ENCODE measurements at regions not wholly inside any gene's neighbourhood (a gene's known extent, or its start where the extent isn't known, plus 50 kb on each side); places are given as distances from the start of the nearest gene placed in this dataset.

DNA sequence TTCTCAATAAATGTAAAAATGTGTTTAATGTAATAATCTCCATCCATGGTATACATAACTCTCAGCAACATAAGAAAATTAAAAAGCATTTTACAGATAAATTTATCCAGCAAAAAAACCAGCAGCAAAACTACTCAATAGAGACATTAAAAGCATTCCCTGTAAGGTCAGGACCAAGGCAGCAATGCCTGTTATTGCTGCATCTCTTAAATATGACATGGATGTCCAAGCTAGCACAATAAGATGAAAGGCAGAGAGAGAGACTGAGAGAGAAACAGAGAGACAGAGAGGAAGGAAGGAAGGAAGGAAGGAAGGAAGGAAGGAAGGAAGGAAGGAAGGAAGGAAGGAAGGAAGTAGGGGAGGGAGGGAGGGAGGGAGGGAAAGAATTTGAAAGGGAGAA, 289.0 kb upstream of the PAPPA start:
- no peak for ATAC-seq (ENCODE audit: insufficient read depth, low read depth)
- Histone ChIP-seq H3K79me2 (ENCODE audit: insufficient read depth, low read length) (no peaks in the 10 kb centered on the region), H3K36me3 (ENCODE audit: insufficient read depth, low read length) (no peaks in the 10 kb centered on the region), H3K9me3 (ENCODE audit: insufficient read depth, low read length, severe bottlenecking) (no peaks in the 10 kb centered on the region), H4K20me1 (ENCODE audit: insufficient read depth, low read length) (no peaks in the 10 kb centered on the region), H2AFZ (ENCODE audit: low read depth, low read length) (no peak overlapping the region), H3K4me1 (ENCODE audit: insufficient read depth, low read length) (no peaks in the 10 kb centered on the region), H3K4me3 (ENCODE audit: low read depth in 1 of 2, low read length in 2 of 2) (no peak overlapping the region), H3K9ac (ENCODE audit: low read depth, low read length) (no peak overlapping the region), H3K27ac (ENCODE audit: low read length) (no peak overlapping the region), H3K4me2 (ENCODE audit: insufficient read depth, low read length) (no peak overlapping the region), H3K27me3 (ENCODE audit: insufficient read depth, low read length, poor library complexity) (no peaks in the 10 kb centered on the region)
- TF ChIP-seq, protein P1, sequence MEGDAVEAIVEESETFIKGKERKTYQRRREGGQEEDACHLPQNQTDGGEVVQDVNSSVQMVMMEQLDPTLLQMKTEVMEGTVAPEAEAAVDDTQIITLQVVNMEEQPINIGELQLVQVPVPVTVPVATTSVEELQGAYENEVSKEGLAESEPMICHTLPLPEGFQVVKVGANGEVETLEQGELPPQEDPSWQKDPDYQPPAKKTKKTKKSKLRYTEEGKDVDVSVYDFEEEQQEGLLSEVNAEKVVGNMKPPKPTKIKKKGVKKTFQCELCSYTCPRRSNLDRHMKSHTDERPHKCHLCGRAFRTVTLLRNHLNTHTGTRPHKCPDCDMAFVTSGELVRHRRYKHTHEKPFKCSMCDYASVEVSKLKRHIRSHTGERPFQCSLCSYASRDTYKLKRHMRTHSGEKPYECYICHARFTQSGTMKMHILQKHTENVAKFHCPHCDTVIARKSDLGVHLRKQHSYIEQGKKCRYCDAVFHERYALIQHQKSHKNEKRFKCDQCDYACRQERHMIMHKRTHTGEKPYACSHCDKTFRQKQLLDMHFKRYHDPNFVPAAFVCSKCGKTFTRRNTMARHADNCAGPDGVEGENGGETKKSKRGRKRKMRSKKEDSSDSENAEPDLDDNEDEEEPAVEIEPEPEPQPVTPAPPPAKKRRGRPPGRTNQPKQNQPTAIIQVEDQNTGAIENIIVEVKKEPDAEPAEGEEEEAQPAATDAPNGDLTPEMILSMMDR (IDR thresholded peaks at IDR 0.05; ENCODE audit: borderline replicate concordance, extremely low read depth, low read length, poor library complexity, severe bottlenecking), result no peak
- no peak for TF ChIP-seq EZH2 (IDR thresholded peaks at IDR 0.05; ENCODE audit: borderline replicate concordance, low read depth, low read length, severe bottlenecking)
- DNase-seq, result no peak

DNA sequence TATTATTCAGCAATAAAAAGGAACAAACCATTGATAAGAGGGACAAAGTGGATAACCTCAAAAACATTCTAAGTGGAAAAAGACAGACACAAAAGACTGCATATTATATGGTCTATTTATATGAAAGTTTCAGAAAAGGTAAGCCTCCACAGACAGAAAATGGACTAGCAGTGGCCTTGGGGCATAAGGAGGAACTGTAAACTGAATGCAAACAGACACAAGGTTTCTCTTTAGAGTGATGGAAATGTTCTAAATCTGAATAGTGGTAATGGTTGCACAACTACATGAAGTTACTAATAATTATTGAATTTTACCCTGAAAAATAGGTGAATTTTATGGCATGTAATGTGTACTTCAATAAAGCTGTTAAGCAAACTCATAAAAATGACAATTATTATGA, 286.3 kb upstream of the PAPPA start:
- ATAC-seq (ENCODE audit: insufficient read depth, low read depth) (no peak), DNase-seq (no peak)
- no peaks in the 10 kb centered on the region for H3K27me3 ChIP-seq (ENCODE audit: insufficient read depth, low read length, poor library complexity)
- no peaks in the 10 kb centered on the region for H3K79me2 ChIP-seq (ENCODE audit: insufficient read depth, low read length)
- no peaks in the 10 kb centered on the region for H4K20me1 ChIP-seq (ENCODE audit: insufficient read depth, low read length)
- no peak overlapping the region for H3K4me2 ChIP-seq (ENCODE audit: insufficient read depth, low read length)
- no peaks in the 10 kb centered on the region for H3K36me3 ChIP-seq (ENCODE audit: insufficient read depth, low read length)
- no peaks in the 10 kb centered on the region for H3K9me3 ChIP-seq (ENCODE audit: insufficient read depth, low read length, severe bottlenecking)
- no peak overlapping the region for H3K4me3 ChIP-seq (ENCODE audit: low read depth in 1 of 2, low read length in 2 of 2)
- no peak overlapping the region for H3K27ac ChIP-seq (ENCODE audit: low read length)
- no peak for TF ChIP-seq EZH2 (IDR thresholded peaks at IDR 0.05; ENCODE audit: borderline replicate concordance, low read depth, low read length, severe bottlenecking)
- no peaks in the 10 kb centered on the region for H3K4me1 ChIP-seq (ENCODE audit: insufficient read depth, low read length)
- no peak overlapping the region for H2AFZ ChIP-seq (ENCODE audit: low read depth, low read length)
- no peak overlapping the region for H3K9ac ChIP-seq (ENCODE audit: low read depth, low read length)

DNA sequence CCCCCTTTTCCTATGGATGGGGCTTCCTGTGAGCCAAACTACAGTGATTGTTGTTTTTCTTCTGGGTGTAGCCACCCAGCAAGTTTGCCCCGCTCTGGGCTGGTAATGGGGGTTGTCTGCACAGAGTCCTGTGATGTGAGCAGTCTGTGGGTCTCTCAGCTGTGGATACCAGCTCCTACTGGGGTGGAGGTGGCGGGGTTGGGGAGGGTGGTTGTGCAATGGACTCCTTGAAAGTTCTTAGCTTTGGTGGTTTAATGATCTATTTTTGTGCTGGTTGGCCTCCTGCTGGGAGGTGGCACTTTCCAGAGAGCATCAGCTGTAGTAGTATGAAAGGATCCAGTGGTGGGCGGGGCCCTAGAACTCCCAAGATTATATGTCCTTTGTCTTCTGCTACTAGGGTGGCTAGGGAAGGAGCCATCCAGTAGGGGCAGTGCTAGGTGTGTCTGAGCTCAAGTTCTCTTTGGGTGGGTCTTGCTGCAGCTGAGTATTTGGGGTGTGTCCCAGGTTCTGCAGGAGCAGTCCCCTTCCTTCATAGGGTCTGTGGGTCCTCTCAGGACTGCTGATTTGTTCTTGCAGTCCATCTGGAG, 275.6 kb upstream of the PAPPA start:
- no peaks in the 10 kb centered on the region for H4K20me1 ChIP-seq (ENCODE audit: insufficient read depth, low read length)
- no peak overlapping the region for H3K4me2 ChIP-seq (ENCODE audit: insufficient read depth, low read length)
- H3K79me2 ChIP-seq (ENCODE audit: insufficient read depth, low read length), result no peaks in the 10 kb centered on the region
- no peak for TF ChIP-seq EZH2 (IDR thresholded peaks at IDR 0.05; ENCODE audit: borderline replicate concordance, low read depth, low read length, severe bottlenecking)
- TF ChIP-seq, protein P1 (IDR thresholded peaks at IDR 0.05; ENCODE audit: borderline replicate concordance, extremely low read depth, low read length, poor library complexity, severe bottlenecking), result no peak
- no peak overlapping the region for H3K9ac ChIP-seq (ENCODE audit: low read depth, low read length)
- no peaks in the 10 kb centered on the region for H3K36me3 ChIP-seq (ENCODE audit: insufficient read depth, low read length)
- H3K27ac ChIP-seq (ENCODE audit: low read length), result no peak overlapping the region
- ATAC-seq (ENCODE audit: insufficient read depth, low read depth), result no peak
- no peaks in the 10 kb centered on the region for H3K4me1 ChIP-seq (ENCODE audit: insufficient read depth, low read length)
- DNase-seq, result no peak
- no peak overlapping the region for H3K4me3 ChIP-seq (ENCODE audit: low read depth in 1 of 2, low read length in 2 of 2)
- no peaks in the 10 kb centered on the region for H3K27me3 ChIP-seq (ENCODE audit: insufficient read depth, low read length, poor library complexity)
- no peak overlapping the region for H2AFZ ChIP-seq (ENCODE audit: low read depth, low read length)
- no peaks in the 10 kb centered on the region for H3K9me3 ChIP-seq (ENCODE audit: insufficient read depth, low read length, severe bottlenecking)

DNA sequence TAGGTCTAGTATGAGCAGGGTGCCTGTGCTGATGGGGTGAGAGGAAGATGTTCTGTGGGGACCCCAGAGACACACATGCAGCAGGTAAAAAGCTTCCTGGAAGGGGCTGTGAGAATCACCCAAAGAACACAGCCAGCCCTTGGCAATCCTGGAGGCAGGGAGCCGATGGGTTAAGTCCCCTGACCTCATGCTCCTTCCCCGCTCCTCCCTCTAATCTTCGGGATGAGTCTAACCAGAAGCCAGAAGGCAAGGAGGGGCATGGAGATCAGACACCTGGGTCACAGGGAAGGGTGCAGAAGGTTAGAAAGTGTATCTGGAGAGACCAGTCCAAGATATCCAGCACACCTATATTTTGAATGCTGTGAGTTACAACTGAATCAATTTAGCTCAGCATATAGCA, 274.1 kb upstream of the PAPPA start:
- no peaks in the 10 kb centered on the region for H3K36me3 ChIP-seq (ENCODE audit: insufficient read depth, low read length)
- no peaks in the 10 kb centered on the region for H3K9me3 ChIP-seq (ENCODE audit: insufficient read depth, low read length, severe bottlenecking)
- no peak overlapping the region for H3K9ac ChIP-seq (ENCODE audit: low read depth, low read length)
- H3K4me1 ChIP-seq (ENCODE audit: insufficient read depth, low read length), result no peaks in the 10 kb centered on the region
- no peak overlapping the region for H2AFZ ChIP-seq (ENCODE audit: low read depth, low read length)
- H3K4me2 ChIP-seq (ENCODE audit: insufficient read depth, low read length), result no peak overlapping the region
- ATAC-seq (ENCODE audit: insufficient read depth, low read depth), result no peak
- H3K27me3 ChIP-seq (ENCODE audit: insufficient read depth, low read length, poor library complexity), result no peaks in the 10 kb centered on the region
- H3K27ac ChIP-seq (ENCODE audit: low read length), result no peak overlapping the region
- TF ChIP-seq, protein P1 (IDR thresholded peaks at IDR 0.05; ENCODE audit: borderline replicate concordance, extremely low read depth, low read length, poor library complexity, severe bottlenecking), result no peak
- TF ChIP-seq EZH2 (IDR thresholded peaks at IDR 0.05; ENCODE audit: borderline replicate concordance, low read depth, low read length, severe bottlenecking), result no peak
- H3K79me2 ChIP-seq (ENCODE audit: insufficient read depth, low read length), result no peaks in the 10 kb centered on the region
- H3K4me3 ChIP-seq (ENCODE audit: low read depth in 1 of 2, low read length in 2 of 2), result no peak overlapping the region
- no peak for DNase-seq
- no peaks in the 10 kb centered on the region for H4K20me1 ChIP-seq (ENCODE audit: insufficient read depth, low read length)

All from DND-41 (cell line).